Left renal pelvis (tissue), 4 donors: ENCODE measurements at regions not wholly inside any gene's neighbourhood (a gene's known extent, or its start where the extent isn't known, plus 50 kb on each side); places are given as distances from the start of the nearest gene placed in this dataset.
A peak's percentile ranks its signal among the peaks of the same experiment; 100 is the strongest.
"Not testable (repeated sequence)": the region's sequence is repeated elsewhere in the genome, so short reads cannot be mapped to it uniquely, and the experiment has no call there.

Experiments
- DNase-seq, 4 donors: peaks; one replicate each; pipeline ENCODE4 v3.0.0-alpha.2; 2013; ENCODE audit warnings: low read depth in 4 of 4, low spot score in 3 of 4

DNA sequence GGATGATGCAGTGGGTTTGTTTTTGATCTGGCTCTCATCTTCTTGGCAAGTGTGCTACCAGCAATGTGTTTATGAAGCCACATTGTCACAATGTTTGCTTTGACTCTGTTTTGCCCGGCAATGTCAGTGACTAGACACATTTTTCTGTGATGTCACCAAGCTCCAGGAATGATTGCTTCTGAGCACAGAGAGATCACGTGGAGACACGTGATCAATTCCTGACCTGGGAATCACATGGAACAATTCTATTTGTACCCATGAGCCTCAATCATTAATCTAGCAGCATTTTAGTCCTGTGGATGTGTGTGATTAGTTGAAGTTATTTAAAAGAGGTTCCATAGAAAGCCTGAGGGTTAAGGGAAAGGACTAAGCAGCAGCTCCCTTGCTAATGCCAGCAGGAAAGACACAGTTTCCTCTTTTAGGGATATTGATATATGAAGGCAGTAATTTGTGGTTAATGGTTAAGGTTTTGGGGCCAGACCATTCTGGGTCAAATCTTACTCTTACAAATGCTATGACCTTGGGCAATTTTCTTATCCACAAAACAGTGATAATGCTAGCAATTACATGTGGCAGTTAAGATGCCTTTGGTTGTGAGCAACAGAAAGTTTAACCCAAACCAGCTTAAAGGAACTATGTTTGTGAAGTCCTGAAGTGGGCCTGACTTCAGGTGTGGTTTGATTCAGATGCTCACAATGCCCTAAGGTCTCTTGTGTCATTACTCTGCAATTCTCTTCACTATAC, 59.0 kb downstream of the FASLG start:
- no peak for DNase-seq

DNA sequence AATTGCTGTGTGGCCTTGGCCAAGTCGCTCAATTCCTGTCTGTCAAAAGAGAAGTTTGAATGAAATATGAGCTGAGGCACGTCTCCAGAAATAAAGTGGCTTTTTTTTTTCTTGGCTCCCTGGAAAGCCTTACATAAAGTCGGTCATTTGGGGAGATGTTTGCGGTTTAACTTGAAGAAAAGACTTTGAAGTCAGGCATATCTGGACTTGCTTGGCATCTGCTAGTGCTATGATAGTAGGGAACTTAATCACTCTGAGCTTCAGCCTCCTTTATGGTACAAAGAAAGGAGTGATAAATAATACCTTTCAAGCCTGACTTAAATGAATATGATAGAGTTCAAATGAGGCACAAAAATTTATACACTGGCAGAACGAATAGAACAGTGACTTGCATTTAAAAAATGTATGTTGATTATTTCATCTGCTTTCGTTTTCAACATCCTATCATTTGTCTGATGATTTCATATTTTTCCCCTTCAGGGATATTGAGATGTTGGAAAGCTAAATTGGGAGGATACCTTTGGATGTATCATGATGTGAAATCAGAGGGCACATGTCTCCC, 60.2 kb downstream of the FASLG start:
- no peak for DNase-seq

DNA sequence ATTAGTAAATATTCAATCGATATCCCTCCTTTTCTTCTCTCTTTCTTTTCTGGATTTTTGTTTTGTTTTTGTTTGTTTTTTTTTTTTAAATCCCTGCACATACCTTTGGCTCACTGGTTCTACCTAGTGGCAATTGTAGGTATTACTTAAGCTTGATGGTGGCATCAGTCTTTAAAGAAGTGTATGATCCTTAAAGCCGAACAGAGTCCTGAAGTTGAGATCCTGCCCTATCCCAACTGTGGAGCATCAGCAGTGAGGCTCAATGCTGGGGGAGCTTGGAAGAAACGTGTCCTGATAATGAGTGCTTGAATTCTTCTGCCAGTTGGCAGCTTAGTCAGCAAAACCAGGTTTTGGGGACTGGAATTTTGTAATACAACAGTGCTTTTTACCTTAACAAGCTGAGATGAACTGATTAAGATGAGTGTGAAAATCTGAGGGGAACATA, 60.8 kb downstream of the FASLG start:
- DNase-seq, result peak in 2 of 4 donors; percentile 16 to 30

DNA sequence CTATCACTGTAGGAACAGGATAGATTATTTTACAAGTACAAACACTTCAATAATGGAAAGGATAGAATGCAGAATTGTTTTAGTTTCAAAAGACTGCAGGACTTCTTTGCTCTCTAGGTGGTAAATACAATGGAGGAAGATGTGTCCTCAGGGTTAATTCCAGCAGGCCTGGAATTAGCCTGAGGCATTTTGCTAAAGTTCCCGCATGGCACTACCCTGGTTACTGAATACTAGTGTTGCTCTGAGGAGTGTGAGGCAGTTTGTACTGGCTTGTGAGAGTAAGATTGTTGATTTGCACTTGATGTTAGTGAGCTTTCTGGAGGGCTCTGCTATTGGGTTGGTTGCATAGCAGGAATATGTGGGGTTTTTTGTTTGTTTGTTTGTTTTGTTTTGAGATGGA, 61.4 kb downstream of the FASLG start:
- DNase-seq, result no peak

DNA sequence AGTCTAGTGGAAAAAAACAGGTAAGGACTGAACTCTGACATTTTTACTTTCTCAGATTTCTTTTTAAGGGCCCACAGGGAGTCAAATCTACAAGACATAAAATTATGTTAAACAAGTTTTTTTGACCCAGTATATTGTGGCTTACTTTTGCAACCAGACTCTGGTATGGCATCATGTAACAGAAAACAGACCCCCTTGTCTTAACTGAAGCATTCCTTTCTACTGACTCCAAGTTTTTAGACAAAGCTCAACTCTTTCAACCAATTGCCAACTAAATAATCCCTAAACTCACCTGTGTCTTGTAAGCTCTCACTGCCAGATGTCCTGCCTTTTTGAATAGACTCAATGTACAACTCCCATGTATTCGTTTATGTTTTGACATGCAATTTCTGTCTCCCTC, 64.3 kb downstream of the FASLG start:
- DNase-seq, result no peak

DNA sequence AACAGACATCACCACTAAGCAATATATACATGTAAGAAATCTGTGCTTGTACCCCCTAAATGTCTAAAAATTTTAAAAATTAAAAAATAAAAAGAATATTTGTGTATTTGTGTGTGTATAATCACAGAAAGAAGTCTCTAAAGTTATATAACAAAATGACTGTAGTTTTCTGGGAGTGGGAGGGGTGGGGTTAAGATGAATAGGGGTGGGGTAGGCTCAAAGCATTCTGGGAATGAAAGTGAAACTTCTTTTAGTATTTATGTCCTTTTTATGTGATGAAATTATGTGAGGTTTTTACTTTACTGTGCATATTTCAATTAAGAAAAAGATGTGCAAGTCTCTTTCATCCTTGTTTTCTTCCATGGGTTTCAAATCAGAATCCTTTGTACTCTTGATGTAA, 65.3 kb downstream of the FASLG start:
- no peak for DNase-seq

DNA sequence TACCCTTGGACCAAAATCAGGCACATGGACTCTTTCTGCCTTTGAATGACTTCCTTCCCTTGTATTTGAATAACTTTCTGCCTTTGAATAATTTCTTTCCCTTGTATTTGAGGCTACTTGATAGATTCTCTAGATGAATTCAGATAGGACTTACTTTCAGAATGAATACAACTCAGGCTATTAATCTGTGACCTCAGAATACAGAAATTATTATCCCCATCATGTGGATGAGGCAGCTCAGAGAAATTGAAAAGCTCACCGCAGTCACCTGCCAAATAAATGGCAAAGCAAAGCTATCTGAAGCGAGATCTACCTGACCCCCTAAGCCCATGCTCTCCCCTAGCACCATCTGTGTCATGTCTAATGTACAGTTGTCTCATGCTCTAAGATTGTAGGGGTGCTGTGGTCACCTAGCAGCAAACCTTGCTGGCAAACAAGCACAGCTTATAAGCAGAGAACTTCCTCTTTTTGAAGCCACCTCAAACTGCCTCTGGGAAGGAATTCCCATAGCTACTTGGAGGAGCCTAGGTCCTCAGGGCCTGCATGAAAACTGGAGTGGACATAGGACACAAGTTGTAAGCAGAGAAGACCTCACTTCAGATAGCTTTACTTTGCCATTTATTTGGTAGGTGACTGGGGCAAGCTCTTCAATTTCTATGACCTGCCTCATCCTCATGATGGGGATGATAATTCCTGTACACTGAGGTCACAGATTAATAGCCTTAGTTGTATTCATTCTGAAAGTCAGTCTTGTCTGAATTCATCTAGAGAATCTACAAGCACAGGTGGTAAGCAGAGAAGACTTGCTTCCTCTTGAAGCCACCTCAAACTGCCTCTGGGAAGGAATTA, 66.1 kb downstream of the FASLG start:
- no peak for DNase-seq

DNA sequence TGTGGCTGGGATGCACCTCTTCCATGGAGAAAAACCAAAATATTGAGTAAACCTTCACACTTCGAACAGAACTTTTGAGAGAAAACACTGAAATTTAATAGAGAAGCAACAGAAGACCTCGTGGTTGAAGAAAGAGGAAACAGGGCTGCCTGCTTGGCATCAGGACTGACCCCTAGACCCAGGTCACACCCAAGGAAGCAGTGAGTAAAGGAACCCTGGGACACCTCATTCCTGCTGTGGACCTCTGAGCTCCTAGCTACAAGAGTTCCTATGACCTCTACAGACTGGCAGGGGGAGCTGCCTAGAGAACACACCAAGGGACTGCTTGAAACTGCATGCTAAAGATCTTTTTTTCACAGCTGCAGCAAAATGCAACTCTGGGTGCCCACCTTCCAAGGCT, 67.8 kb downstream of the FASLG start:
- DNase-seq, result no peak

DNA sequence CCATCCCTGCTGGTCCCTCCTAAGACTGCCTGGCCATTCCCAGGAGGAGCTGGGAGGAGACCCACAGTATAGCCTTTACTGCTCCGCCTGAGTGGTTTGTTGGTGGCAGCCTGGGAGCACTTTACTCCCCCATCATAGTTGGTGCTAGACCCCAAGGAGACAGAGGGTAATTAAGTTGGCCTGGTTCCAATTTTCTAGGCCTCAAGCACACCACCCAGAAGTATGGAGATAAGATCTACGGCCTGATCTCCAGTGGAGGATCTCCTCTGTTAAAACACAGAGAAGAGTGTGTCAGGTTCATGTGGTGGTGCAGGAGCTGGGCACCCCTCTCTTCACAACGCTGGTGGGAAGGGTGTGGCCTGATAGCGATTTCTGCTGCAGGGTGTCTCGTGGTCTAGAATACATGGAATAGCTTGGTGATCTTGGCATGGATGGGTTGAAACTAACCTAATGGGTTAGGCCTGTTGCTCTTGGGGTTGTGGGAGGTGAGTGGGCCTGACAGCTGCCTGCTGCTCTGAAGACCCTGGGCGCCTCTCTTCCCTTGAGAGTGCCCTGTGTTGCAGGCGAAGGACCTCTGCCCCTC, 68.5 kb downstream of the FASLG start:
- no peak for DNase-seq

DNA sequence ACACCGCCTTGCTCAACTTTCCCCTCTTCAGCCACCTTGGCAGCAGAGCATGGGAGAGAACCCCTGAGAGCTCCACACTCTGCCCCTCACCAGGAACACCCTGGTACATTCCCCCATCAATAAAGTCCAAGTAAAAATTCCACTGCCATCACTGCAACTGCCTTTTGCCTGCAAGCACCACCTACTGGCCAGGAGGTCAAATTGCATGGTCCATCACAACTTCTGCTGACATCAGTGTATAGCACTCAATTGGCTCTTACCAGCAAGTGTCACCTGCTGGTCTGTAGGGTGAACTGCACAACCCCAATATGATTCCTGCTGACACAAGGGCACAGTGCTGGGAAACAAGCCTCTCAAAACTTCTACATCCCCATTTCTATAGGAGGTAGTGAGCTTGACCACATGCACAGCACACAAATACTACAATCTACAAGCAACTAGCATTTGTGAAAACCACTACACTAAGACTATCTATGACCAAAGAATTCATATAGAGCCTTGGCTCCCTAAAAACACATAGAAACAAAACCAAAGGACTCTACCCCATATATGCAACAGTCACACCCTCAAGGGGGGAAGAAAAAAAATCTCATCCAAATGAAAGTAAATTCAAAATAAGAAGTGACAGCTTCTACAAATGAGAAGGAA, 69.2 kb downstream of the FASLG start:
- no peak for DNase-seq

DNA sequence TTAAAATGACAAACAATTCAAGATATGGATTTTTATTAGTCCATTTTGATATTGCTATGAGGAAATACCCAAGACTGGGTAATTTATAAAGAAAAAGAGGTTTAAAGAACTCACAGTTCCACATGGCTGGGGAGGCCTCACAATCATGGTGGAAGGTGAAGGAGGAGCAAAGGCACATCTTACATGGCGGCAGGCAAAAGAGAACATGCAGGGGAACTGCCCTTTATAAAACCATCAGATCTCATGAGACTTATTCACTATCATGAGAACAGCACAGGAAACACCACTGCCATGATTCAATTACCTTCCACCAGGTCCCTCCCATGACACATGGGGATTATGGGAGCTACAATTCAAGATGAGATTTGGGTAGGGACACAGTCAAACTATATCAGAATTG, 69.8 kb downstream of the FASLG start:
- not testable (repeated sequence) for DNase-seq

DNA sequence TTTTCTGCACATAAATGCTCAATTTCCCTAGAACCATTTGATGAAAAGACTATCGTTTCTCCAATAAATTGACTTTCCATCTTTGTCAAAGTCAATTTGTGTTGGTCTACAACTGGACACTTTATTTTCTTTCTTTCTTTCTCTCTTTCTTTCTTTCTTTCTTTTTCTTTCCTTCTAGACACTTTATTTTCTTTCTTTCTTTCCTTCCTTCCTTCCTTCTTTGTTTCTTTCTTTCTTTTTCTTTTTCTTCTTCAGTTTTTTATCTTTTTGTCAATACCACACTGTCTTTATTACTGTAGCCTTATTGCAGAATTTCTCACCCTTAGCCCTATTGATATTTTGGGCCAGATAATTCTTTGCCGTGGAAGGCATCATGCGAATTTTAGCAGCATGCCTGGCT, 73.5 kb downstream of the FASLG start:
- DNase-seq, result no peak

DNA sequence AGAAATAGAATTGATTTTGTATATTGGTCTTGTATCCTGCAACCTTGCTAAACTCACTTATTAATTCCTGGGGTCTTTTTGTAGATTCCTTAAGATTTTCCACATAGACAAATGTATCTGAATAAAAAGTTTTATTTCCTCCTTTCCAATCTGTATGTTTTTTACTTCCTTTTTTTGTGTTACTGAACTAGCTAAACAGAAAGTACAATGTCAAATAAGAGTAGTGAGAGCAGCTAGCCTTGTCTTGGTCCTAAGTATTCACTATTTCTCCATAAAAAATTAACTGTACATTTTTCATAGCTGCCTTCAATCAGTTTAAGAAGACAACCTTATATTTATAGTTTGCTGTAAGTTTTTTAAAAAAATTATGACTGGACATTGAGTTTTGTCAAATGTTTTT, 74.9 kb downstream of the FASLG start:
- no peak for DNase-seq

DNA sequence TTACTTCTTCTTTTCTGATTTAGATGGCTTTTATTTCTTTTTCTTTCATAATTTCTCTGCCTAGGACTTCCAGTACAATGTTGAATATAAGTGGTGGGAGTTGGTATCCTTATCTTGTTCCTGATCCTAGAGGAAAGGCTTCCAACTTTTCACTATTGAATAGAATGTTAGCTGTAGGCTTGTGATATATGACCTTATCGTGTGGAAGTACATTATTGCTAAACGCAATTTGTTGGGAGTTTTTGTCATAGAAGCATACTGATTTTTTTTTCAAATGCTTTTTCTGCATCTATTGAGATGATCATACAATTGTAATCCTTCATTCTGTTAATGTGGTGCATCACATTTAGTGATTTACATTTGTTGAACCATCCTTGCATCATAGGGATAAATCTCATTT, 79.5 kb downstream of the FASLG start:
- no peak for DNase-seq

DNA sequence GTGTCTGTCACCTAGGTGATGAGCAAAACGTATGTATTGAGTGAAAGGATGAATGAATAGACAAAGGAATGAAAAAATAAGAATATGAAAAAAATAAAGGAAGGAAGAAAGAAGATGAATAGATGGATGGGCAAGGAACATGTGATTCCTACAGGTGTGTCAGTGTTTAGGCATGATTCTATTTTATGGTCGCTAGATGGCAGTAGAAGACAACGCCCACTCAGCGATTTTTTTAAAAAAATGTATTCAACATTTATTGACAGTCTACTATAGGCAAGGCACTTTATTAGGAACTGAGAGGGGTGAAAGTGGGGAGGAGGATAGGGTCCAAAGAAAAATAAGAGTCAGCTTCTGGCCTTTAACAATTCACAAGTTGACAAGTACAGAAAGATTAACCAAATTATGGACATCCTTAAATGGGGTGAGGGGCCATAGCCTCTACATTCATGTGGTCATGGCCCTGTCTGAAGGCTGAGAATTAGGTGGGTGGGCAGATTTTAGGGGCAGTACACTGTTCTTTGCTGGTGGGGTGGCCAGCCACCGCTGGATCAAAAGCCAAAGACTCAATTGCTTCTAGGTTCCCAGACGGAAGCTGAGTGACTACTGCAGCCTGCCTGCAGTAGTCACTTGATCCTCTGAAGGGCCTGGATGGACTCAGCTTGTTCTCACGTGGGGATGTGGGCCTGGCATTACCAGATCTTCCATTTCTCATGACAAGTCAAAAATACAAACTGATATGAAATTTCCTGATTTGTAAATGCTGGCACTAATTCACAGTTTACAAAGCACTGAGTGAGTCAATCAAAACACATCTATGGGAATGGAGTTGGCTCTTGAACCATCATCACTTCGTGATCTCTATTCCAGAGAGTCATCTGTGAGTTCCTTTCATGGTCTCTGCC, 83.9 kb downstream of the FASLG start:
- DNase-seq, result no peak

DNA sequence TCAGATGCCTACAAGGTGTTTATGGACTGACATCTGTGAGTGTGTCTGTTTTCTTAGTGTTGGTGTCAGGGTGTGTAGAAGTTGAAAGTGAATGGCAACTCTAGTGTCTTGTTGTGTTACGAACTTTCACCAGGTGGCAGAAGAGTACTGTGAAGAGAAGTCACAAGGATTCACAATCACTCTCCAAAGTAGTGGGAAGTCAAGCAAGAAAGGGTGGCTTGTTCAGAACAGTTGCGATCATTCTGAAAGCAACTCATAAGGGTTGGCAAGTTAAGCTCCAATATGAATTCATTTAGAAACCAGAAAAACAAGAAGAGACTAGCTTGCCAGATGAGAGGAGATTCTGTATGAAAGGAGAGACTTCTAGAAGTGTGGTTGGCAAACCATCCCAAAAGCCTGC, 86.1 kb downstream of the FASLG start:
- DNase-seq, result peak in 3 of 4 donors; percentile 8 to 35 (median 12)

DNA sequence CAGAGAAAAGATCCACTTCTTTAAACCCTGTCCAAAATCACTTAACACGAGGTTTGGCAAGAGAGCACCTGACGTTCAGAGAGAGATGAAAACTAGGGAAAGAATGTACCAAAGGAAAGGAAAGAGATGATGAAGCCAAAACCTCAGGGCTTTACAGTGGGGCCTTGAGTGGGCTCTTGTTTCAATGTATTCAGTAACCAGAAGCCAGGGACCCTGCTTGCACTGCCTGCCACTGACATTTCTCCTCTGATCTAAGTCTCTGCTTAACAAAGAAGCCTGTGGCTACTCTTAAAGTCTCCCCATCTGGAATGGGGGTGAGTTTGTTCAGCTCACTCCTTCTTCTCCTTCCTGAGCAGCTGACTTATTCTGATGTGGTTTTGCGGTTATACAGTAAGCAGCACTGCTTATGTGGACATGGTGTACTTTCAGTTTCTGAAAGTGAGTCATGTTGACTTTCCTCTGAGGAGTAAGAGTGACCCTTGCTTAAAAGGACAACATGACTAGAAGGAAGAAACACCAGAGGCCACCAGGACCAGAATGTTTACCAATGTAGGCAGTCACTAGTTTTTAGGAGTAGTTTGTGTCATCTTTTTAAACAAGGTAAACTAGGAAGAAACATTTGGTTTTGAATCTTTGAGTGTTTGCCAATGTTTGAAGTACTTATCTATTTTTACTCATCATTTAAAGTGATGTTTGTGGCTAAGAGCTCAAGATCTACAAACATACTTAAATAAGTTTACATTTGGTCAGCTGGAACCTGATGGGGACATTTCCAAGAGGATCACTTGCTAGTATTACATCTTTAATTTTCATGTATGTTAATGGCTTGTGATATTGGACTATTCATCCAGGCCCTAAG, 87.4 kb downstream of the FASLG start:
- DNase-seq, result peak in 1 of 4 donors; percentile 10

DNA sequence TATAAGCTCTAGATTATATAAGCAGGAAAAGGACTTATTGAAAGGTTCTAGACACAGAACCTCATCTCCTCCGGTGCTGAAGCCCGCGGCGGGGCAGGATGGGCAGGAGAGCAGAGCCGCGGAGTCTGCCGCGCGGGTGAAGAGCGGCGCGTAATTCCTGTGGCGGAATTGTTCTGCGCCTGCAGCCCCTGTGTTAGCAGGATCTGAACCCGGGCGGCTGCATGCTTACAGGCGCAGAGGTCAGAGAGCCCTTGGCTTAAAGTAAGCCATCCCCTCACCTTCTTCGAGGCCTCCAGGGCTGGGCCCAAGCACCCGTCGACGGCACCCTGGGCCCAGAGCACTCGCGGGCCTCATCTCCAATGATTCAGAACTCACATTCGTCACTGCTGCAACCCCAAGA, 89.3 kb downstream of the FASLG start:
- no peak for DNase-seq

DNA sequence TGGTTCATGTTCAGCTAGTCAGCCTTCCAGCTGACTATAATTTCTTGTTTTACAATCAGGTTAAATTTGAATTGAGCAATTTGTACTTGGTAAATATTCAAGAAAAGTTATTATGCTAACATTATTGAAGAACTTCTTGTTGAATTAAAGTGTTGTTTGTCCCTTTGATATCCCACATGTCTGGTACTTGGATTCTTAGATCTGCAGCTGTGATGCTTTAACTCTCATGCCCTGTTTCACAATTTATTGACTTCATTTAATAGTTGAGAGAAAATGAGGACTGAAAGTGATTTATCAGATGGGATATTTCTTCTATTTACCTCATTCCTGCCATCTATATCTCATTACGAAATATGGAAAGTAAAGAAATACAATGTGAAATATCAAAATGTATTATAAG, 92.8 kb downstream of the FASLG start:
- DNase-seq, result no peak
